GM06990 (cell line): ENCODE measurements at regions not wholly inside any gene's neighbourhood (a gene's known extent, or its start where the extent isn't known, plus 50 kb on each side); places are given as distances from the start of the nearest gene placed in this dataset.

Experiments used
- DNase-seq: peaks from one replicate; pipeline ENCODE4 v3.0.0-alpha.2; 2011; ENCODE audit not compliant: insufficient read length; ENCODE audit errors: extremely low read depth
- H3K27me3 ChIP-seq: replicated peaks from 2 replicates; pipeline ENCODE4 v1.6.0; 2011; ENCODE audit warnings: low read length; ENCODE audit not compliant: control insufficient read depth, insufficient read depth
- H3K36me3 ChIP-seq: 2 replicates; pipeline ENCODE4 v1.5.1; 2011; ENCODE audit warnings: low read length; ENCODE audit not compliant: control insufficient read depth, insufficient read depth
- H3K4me3 ChIP-seq: replicated peaks from 2 replicates; pipeline ENCODE4 v1.5.1; 2011; ENCODE audit warnings: low read depth, mild to moderate bottlenecking, control low read depth, low read length
- TF ChIP-seq, protein P1 (sequence below): IDR thresholded peaks from 2 replicates; pipeline ENCODE4 v1.5.1; 2011; ENCODE audit warnings: low read length, control low read depth, mild to moderate bottlenecking, inconsistent platforms; ENCODE audit not compliant: insufficient read depth, poor library complexity, severe bottlenecking

DNA sequence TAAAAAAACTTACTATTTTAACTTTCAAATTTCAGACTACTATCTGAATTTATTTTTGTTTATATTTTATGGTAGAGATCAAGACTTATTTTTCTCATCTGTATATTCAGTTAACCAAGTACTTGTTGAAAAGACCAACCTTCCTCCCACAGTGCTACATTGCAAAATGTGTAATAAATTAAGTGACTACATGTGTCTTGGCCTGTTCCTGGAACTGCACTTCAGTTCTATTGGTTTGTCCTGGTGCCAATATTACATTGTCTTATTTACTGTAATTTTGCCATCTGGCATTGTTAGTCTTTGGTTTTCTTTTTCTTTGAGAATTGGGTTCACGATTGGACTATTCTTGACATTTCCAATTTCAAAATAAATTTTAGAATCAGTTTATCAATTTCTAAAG lies 138.4 kb upstream of the KCNMB2 start:
- no peaks in the 10 kb centered on the region for H3K36me3 ChIP-seq
- H3K4me3 ChIP-seq: no peak overlapping the region
- TF ChIP-seq, protein P1, sequence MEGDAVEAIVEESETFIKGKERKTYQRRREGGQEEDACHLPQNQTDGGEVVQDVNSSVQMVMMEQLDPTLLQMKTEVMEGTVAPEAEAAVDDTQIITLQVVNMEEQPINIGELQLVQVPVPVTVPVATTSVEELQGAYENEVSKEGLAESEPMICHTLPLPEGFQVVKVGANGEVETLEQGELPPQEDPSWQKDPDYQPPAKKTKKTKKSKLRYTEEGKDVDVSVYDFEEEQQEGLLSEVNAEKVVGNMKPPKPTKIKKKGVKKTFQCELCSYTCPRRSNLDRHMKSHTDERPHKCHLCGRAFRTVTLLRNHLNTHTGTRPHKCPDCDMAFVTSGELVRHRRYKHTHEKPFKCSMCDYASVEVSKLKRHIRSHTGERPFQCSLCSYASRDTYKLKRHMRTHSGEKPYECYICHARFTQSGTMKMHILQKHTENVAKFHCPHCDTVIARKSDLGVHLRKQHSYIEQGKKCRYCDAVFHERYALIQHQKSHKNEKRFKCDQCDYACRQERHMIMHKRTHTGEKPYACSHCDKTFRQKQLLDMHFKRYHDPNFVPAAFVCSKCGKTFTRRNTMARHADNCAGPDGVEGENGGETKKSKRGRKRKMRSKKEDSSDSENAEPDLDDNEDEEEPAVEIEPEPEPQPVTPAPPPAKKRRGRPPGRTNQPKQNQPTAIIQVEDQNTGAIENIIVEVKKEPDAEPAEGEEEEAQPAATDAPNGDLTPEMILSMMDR: no peak
- no peaks in the 10 kb centered on the region for H3K27me3 ChIP-seq
- DNase-seq: no peak

GRCh38 chr3:178404961-178405360 lies 131.3 kb upstream of the KCNMB2 start:
- TF ChIP-seq, protein P1: no peak
- no peak overlapping the region for H3K4me3 ChIP-seq
- no peak for DNase-seq
- H3K27me3 ChIP-seq: no peaks in the 10 kb centered on the region; the same call in 1 of the 2 replicates
- H3K36me3 ChIP-seq: no peaks in the 10 kb centered on the region

- H3K36me3 ChIP-seq: no peaks in the 10 kb centered on the region
- no peak overlapping the region for H3K4me3 ChIP-seq
- TF ChIP-seq, protein P1: no peak
- no peak for DNase-seq
- no peaks in the 10 kb centered on the region; the same call in 1 of the 2 replicates for H3K27me3 ChIP-seq
These were observed 130.7 kb upstream of the KCNMB2 start for GRCh38 chr3:178405531-178405930.

GRCh38 chr3:178406206-178406605 lies 130.0 kb upstream of the KCNMB2 start:
- Histone ChIP-seq H3K27me3 (no peaks in the 10 kb centered on the region; the same call in 1 of the 2 replicates), H3K36me3 (no peaks in the 10 kb centered on the region), H3K4me3 (no peak overlapping the region)
- DNase-seq: no peak
- TF ChIP-seq, protein P1: no peak

DNA sequence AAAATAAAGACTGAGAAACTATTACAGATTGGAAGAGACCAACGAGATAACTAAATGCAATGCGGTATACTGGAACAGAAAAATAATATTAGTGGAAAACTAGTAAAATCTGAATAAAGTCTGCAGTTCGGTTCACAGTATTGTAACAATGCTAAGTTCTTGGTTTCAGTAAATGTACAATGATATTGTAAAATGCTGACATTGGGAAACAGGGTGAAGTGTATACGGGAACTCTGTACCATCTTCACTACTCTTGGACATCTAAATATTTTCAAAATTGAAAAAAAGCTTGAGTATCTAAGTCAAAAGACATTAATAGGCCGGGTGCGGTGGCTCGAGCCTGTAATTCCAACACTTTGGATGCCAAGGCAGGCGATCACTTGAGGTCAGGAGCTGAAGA lies 120.9 kb upstream of the KCNMB2 start:
- H3K27me3 ChIP-seq: no peaks in the 10 kb centered on the region
- TF ChIP-seq, protein P1: no peak
- H3K36me3 ChIP-seq: no peaks in the 10 kb centered on the region
- no peak for DNase-seq
- no peak overlapping the region for H3K4me3 ChIP-seq

GRCh38 chr3:178417736-178418135 lies 118.5 kb upstream of the KCNMB2 start:
- DNase-seq: no peak
- TF ChIP-seq, protein P1: no peak
- H3K27me3 ChIP-seq: no peaks in the 10 kb centered on the region

More at GRCh38 chr3:178417736-178418135, 118.5 kb upstream of the KCNMB2 start:
- Histone ChIP-seq H3K36me3 (no peaks in the 10 kb centered on the region), H3K4me3 (no peak overlapping the region)
